ACHN (cell line): ENCODE measurements at regions not wholly inside any gene's neighbourhood (a gene's known extent, or its start where the extent isn't known, plus 50 kb on each side); places are given as distances from the start of the nearest gene placed in this dataset.

ENCODE experiments used
- DNase-seq: peaks from one replicate; pipeline ENCODE4 v3.0.0-alpha.2; 2015
- in situ Hi-C: cut with HindIII; loops from 2 replicates; pipeline ENCODE4 v1.10.0; 2017; ENCODE audit warnings: low sequenced_read_pairs, low pct_ligation_motif_present, low pct_unique_long_range_greater_than_20kb

GRCh38 chr16:86012221-86012620, 113.3 kb downstream of the IRF8 start:
- in situ Hi-C loops: no loop called here
- DNase-seq: no peak

GRCh38 chr16:86013867-86014266, 114.9 kb downstream of the IRF8 start:
- in situ Hi-C loops: no loop called here

GRCh38 chr16:86015606-86016005, 116.6 kb downstream of the IRF8 start:
- in situ Hi-C loops: no loop called here
- no peak for DNase-seq

More at GRCh38 chr16:86013867-86014266, 114.9 kb downstream of the IRF8 start:
- no peak for DNase-seq

- DNase-seq: peak; percentile 52
- in situ Hi-C loops: no loop called here
Measured at GRCh38 chr16:86016201-86016965, 117.4 kb downstream of the IRF8 start.

GRCh38 chr16:86018071-86018470, 119.1 kb downstream of the IRF8 start:
- in situ Hi-C loops: no loop called here
- DNase-seq: no peak

- in situ Hi-C loops: no loop called here
- no peak for DNase-seq
Measured at GRCh38 chr16:86018487-86018886, 119.5 kb downstream of the IRF8 start.

GRCh38 chr16:86018941-86019340, 120.0 kb downstream of the IRF8 start:
- in situ Hi-C loops: no loop called here

GRCh38 chr16:86019446-86020047, 120.6 kb downstream of the IRF8 start:
- in situ Hi-C loops: no loop called here
- DNase-seq: no peak

More at GRCh38 chr16:86018941-86019340, 120.0 kb downstream of the IRF8 start:
- DNase-seq: no peak

- in situ Hi-C loops: no loop called here
Measured at GRCh38 chr16:86020971-86021370, 122.0 kb downstream of the IRF8 start.

GRCh38 chr16:86022381-86022960, 123.5 kb downstream of the IRF8 start:
- no peak for DNase-seq
- in situ Hi-C loops: no loop called here

More at GRCh38 chr16:86020971-86021370, 122.0 kb downstream of the IRF8 start:
- DNase-seq: no peak

GRCh38 chr16:86024210-86024609, 125.2 kb downstream of the IRF8 start:
- DNase-seq: no peak

GRCh38 chr16:86025706-86026105, 126.7 kb downstream of the IRF8 start:
- DNase-seq: no peak
- in situ Hi-C loops: no loop called here

More at GRCh38 chr16:86024210-86024609, 125.2 kb downstream of the IRF8 start:
- in situ Hi-C loops: no loop called here

GRCh38 chr16:86026171-86026910, 127.4 kb downstream of the IRF8 start:
- in situ Hi-C loops: no loop called here
- DNase-seq: no peak

GRCh38 chr16:86026916-86027315, 128.0 kb downstream of the IRF8 start:
- in situ Hi-C loops: no loop called here

GRCh38 chr16:86027373-86028126, 128.6 kb downstream of the IRF8 start:
- in situ Hi-C loops: no loop called here
- no peak for DNase-seq

More at GRCh38 chr16:86026916-86027315, 128.0 kb downstream of the IRF8 start:
- DNase-seq: no peak

- no peak for DNase-seq
- in situ Hi-C loops: no loop called here
Measured at GRCh38 chr16:86029131-86029741, 130.3 kb downstream of the IRF8 start.

GRCh38 chr16:86030116-86030515, 131.2 kb downstream of the IRF8 start:
- in situ Hi-C loops: no loop called here
- DNase-seq: no peak

- in situ Hi-C loops: no loop called here
- no peak for DNase-seq
Measured at GRCh38 chr16:86031141-86031678, 132.2 kb downstream of the IRF8 start.
